ENCODE measurements at regions not wholly inside any gene's neighbourhood (a gene's known extent, or its start where the extent isn't known, plus 50 kb on each side); places are given as distances from the start of the nearest gene placed in this dataset.

GRCh38 chr18:78790960-78791359 is 188.7 kb upstream of the SALL3 start:
- Histone ChIP-seq H3K4me3 (no peak overlapping the region), H3K27ac (no peak overlapping the region), H3K36me3 (no peaks in the 10 kb centered on the region), H3K9me3 (no peaks in the 10 kb centered on the region), H3K4me1 (ENCODE audit: control insufficient read depth in 1 of 2, low read depth in 2 of 2) (peaks cover 8 to 29% of the 10 kb centered on the region in 2 donors), H3K27me3 (replicated peaks; ENCODE audit: insufficient read depth) (no peaks in the 10 kb centered on the region)
- ATAC-seq (ENCODE audit: insufficient number of reproducible peaks, low FRiP score, low read depth) (no peak), DNase-seq (ENCODE audit: low spot score) (no peak)
- TF ChIP-seq CTCF (IDR thresholded peaks at IDR 0.05) = no peak

- TF ChIP-seq CTCF (IDR thresholded peaks at IDR 0.05) = no peak
- Histone ChIP-seq H3K27me3 (replicated peaks; ENCODE audit: insufficient read depth) (no peaks in the 10 kb centered on the region), H3K4me1 (ENCODE audit: control insufficient read depth in 1 of 2, low read depth in 2 of 2) (peaks cover 8 to 29% of the 10 kb centered on the region in 2 donors), H3K27ac (no peak overlapping the region), H3K9me3 (no peaks in the 10 kb centered on the region), H3K36me3 (no peaks in the 10 kb centered on the region), H3K4me3 (no peak overlapping the region)
- ATAC-seq (ENCODE audit: insufficient number of reproducible peaks, low FRiP score, low read depth) = no peak
- no peak for DNase-seq (ENCODE audit: low spot score)
Measured at GRCh38 chr18:78792094-78792493, 187.5 kb upstream of the SALL3 start.

GRCh38 chr18:78792736-78793135 is 186.9 kb upstream of the SALL3 start:
- TF ChIP-seq CTCF (IDR thresholded peaks at IDR 0.05) = no peak
- Histone ChIP-seq H3K4me3 (no peak overlapping the region), H3K27ac (no peak overlapping the region), H3K27me3 (replicated peaks; ENCODE audit: insufficient read depth) (no peaks in the 10 kb centered on the region), H3K4me1 (ENCODE audit: control insufficient read depth in 1 of 2, low read depth in 2 of 2) (peaks cover 8 to 29% of the 10 kb centered on the region in 2 donors), H3K36me3 (no peaks in the 10 kb centered on the region), H3K9me3 (no peaks in the 10 kb centered on the region)
- DNase-seq (ENCODE audit: low spot score) (no peak), ATAC-seq (ENCODE audit: insufficient number of reproducible peaks, low FRiP score, low read depth) (no peak)

- ATAC-seq (ENCODE audit: insufficient number of reproducible peaks, low FRiP score, low read depth) (no peak), DNase-seq (ENCODE audit: low spot score) (no peak)
- Histone ChIP-seq H3K4me3 (no peak overlapping the region), H3K9me3 (no peaks in the 10 kb centered on the region), H3K4me1 (ENCODE audit: control insufficient read depth in 1 of 2, low read depth in 2 of 2) (peaks cover 8 to 25% of the 10 kb centered on the region in 2 donors), H3K27ac (no peak overlapping the region), H3K36me3 (no peaks in the 10 kb centered on the region), H3K27me3 (replicated peaks; ENCODE audit: insufficient read depth) (no peaks in the 10 kb centered on the region)
- no peak for TF ChIP-seq CTCF (IDR thresholded peaks at IDR 0.05)
Measured at GRCh38 chr18:78793313-78794070, 186.1 kb upstream of the SALL3 start.

- no peak overlapping the region for H3K4me3 ChIP-seq
- no peak for TF ChIP-seq CTCF (IDR thresholded peaks at IDR 0.05)
- peaks cover 8 to 19% of the 10 kb centered on the region in 2 donors for H3K4me1 ChIP-seq (ENCODE audit: control insufficient read depth in 1 of 2, low read depth in 2 of 2)
- no peaks in the 10 kb centered on the region for H3K27me3 ChIP-seq (replicated peaks; ENCODE audit: insufficient read depth)
- no peak overlapping the region for H3K27ac ChIP-seq
- H3K9me3 ChIP-seq = no peaks in the 10 kb centered on the region
- DNase-seq (ENCODE audit: low spot score) (no peak), ATAC-seq (ENCODE audit: insufficient number of reproducible peaks, low FRiP score, low read depth) (no peak)
- H3K36me3 ChIP-seq = no peaks in the 10 kb centered on the region
Measured at GRCh38 chr18:78794071-78794430, 185.6 kb upstream of the SALL3 start.
